GM12878 (cell line): ENCODE measurements at regions not wholly inside any gene's neighbourhood (a gene's known extent, or its start where the extent isn't known, plus 50 kb on each side); places are given as distances from the start of the nearest gene placed in this dataset.

Experiments
- ATAC-seq: fragments of 200-7000 bp; cut with Tn5 transposase; 3 replicates; pipeline ENCODE4 v1.9.1; 2020; ENCODE audit warnings: mild to moderate bottlenecking, moderate library complexity
- BruUV-seq: library from RNA; stranded (reverse); fragments of 400-500 nt; replicated peaks from 2 replicates; lab custom pipeline; 2021; lab: Mats Ljungman, UMichigan
- CTCF ChIA-PET: fragments of 300-600 bp; sonication (Branson Sonifier 250); formaldehyde crosslinking; extraction: SDS; loops from one replicate; lab custom pipeline; 2021; ENCODE audit warnings: inconsistent platforms; lab: Yijun Ruan, JAX
- POLR2A ChIA-PET: fragments of 350-600 bp; formaldehyde crosslinking; extraction: SDS; loops from one replicate; lab custom pipeline; 2021; ENCODE audit warnings: inconsistent platforms; lab: Charles Lee
- RAD21 ChIA-PET: fragments of 300-600 bp; sonication (Branson Sonifier 250); formaldehyde crosslinking; loops from one replicate; lab custom pipeline; 2023; ENCODE audit warnings: antibody characterized with exemption; ENCODE audit not compliant: unreplicated experiment; lab: Charles Lee
- SMC1A ChIA-PET: fragments of 300-600 bp; sonication (Branson Sonifier 250); formaldehyde crosslinking; loops from one replicate; lab custom pipeline; 2023; ENCODE audit not compliant: unreplicated experiment, uncharacterized antibody; lab: Charles Lee
- DNase-seq: peaks from one replicate; pipeline ENCODE4 v3.0.0-alpha.2; 2011; ENCODE audit warnings: low read depth, low spot score
- FAIRE-seq: peaks from 3 replicates; lab custom pipeline; 2011; peaks lifted over from hg19 to GRCh38; lab: Jason Lieb, UNC
- H2AFZ ChIP-seq: 2 replicates; pipeline ENCODE4 v1.6.0; 2011; ENCODE audit warnings: low read depth, low read length, control low read depth; ENCODE audit not compliant: control insufficient read depth
- H3K27ac ChIP-seq: 2 replicates; pipeline ENCODE4 v1.5.1; 2011; ENCODE audit warnings: control low read depth; ENCODE audit not compliant: control insufficient read depth, insufficient read depth
- H3K27me3 ChIP-seq, 2 experiments: replicated peaks in 1 of 2; 2 replicates each; pipeline versions ENCODE4 v1.6.0 to v1.6.1; 2011; ENCODE audit warnings: low read length in 1 of 2; ENCODE audit not compliant: control insufficient read depth in 2 of 2, insufficient read depth in 2 of 2
- H3K36me3 ChIP-seq, 2 experiments: 2 replicates each; pipeline ENCODE4 v1.5.1; 2011; ENCODE audit warnings: low read length in 1 of 2; ENCODE audit not compliant: control insufficient read depth in 2 of 2, insufficient read depth in 2 of 2
- H3K4me1 ChIP-seq: 2 replicates; pipeline ENCODE4 v1.6.1; 2011; ENCODE audit warnings: mild to moderate bottlenecking, low read length, moderate library complexity, mixed read lengths; ENCODE audit not compliant: control insufficient read depth, insufficient read depth
- H3K4me2 ChIP-seq: 2 replicates; pipeline ENCODE4 v1.6.0; 2011; ENCODE audit warnings: control low read depth; ENCODE audit not compliant: control insufficient read depth, insufficient read depth
- H3K4me3 ChIP-seq: fragments of 200-600 bp; sonication (generic); 2 replicates; pipeline ENCODE4 v1.5.1; 2016
- H3K79me2 ChIP-seq: 2 replicates; pipeline ENCODE4 v1.6.0; 2011; ENCODE audit warnings: low read length; ENCODE audit not compliant: control insufficient read depth, insufficient read depth
- H3K9ac ChIP-seq: 2 replicates; pipeline ENCODE4 v1.8.0; 2011; ENCODE audit warnings: low read length, control low read depth, mixed read lengths; ENCODE audit not compliant: control insufficient read depth, insufficient read depth
- H3K9me3 ChIP-seq: replicated peaks from 3 replicates; pipeline ENCODE4 v1.5.1; 2011; ENCODE audit warnings: mild to moderate bottlenecking, low read length; ENCODE audit not compliant: control insufficient read depth, insufficient read depth
- H4K20me1 ChIP-seq: 2 replicates; pipeline ENCODE4 v1.6.0; 2011; ENCODE audit not compliant: control insufficient read depth, insufficient read depth
- BHLHE40 ChIP-seq, 2 experiments: fragments of 450-650 bp in 1 of 2; IDR thresholded peaks; 2 replicates each; pipeline ENCODE4 v1.6.1; 2011 to 2017; ENCODE audit warnings: low read depth in 2 of 2, borderline replicate concordance in 1 of 2, improper control_type of control experiment in 1 of 2, low read length in 1 of 2, mild to moderate bottlenecking in 1 of 2
- CBFB ChIP-seq: IDR thresholded peaks from 2 replicates; pipeline ENCODE4 v1.6.1; 2016; ENCODE audit warnings: antibody characterized with exemption, low read depth
- CBX5 ChIP-seq: sonication (generic); IDR thresholded peaks from 2 replicates; pipeline ENCODE4 v1.6.1; 2016; ENCODE audit warnings: low read depth, moderate library complexity, mild to moderate bottlenecking, inconsistent platforms
- CHD4 ChIP-seq: fragments of 200-600 bp; sonication (generic); IDR thresholded peaks from 2 replicates; pipeline ENCODE4 v1.6.1; 2016; ENCODE audit warnings: mild to moderate bottlenecking
- CTCF ChIP-seq, 3 experiments: IDR thresholded peaks in 2 of 3; conservative IDR thresholded peaks in 1 of 3; 2 replicates each; pipeline ENCODE4 v1.5.1; 2011; ENCODE audit warnings: low read depth in 3 of 3, low read length in 3 of 3, mild to moderate bottlenecking in 3 of 3, control low read depth in 2 of 3, moderate library complexity in 2 of 3, inconsistent platforms in 1 of 3, mixed read lengths in 1 of 3; ENCODE audit not compliant: control insufficient read depth in 2 of 3, insufficient read depth in 1 of 3; ENCODE audit errors: extremely low read depth in 1 of 3
- FOXM1 ChIP-seq: IDR thresholded peaks from 2 replicates; pipeline ENCODE4 v1.6.1; 2012; ENCODE audit warnings: low read depth, mild to moderate bottlenecking, inconsistent platforms, low read length, moderate library complexity
- HDGF ChIP-seq: fragments of 450-650 bp; IDR thresholded peaks from 2 replicates; pipeline ENCODE4 v1.6.1; 2016; ENCODE audit warnings: antibody characterized with exemption
- MLLT1 ChIP-seq: fragments of 450-650 bp; IDR thresholded peaks from 2 replicates; pipeline ENCODE4 v1.6.1; 2016; ENCODE audit warnings: mild to moderate bottlenecking
- MXI1 ChIP-seq: fragments of 150-350 bp; IDR thresholded peaks from 2 replicates; pipeline ENCODE4 v1.6.1; 2011; ENCODE audit warnings: low read depth, mild to moderate bottlenecking, inconsistent platforms, low read length, improper control_type of control experiment
- MYB ChIP-seq: fragments of 150-350 bp; IDR thresholded peaks from 2 replicates; pipeline ENCODE4 v1.6.1; 2014; ENCODE audit warnings: mild to moderate bottlenecking, low read depth, low read length, borderline replicate concordance
- NFYA ChIP-seq: IDR thresholded peaks from 2 replicates; pipeline ENCODE4 v1.6.1; 2011; ENCODE audit warnings: low read depth, mild to moderate bottlenecking, low read length, improper control_type of control experiment, borderline replicate concordance
- PML ChIP-seq: IDR thresholded peaks from 2 replicates; pipeline ENCODE4 v1.6.1; 2012; ENCODE audit warnings: low read length, inconsistent platforms
- POLR2A ChIP-seq: IDR thresholded peaks from 2 replicates; pipeline ENCODE4 v1.6.1; 2011; ENCODE audit warnings: low read depth, mild to moderate bottlenecking, low read length
- SP1 ChIP-seq: IDR thresholded peaks from one replicate; pipeline ENCODE4 v1.6.1; 2011; ENCODE audit warnings: low read depth, low read length
- ZBED1 ChIP-seq: IDR thresholded peaks from 2 replicates; pipeline ENCODE4 v1.6.1; 2016; ENCODE audit warnings: borderline replicate concordance
- ZSCAN29 ChIP-seq: fragments of 450-650 bp; IDR thresholded peaks from 2 replicates; pipeline ENCODE4 v1.6.1; 2017; ENCODE audit warnings: mild to moderate bottlenecking, moderate library complexity
- WGBS: methylation state at CpG from one replicate; pipeline ENCODE4 v1.1.6; 2016; ENCODE audit warnings: low lambda C conversion rate; ENCODE audit not compliant: insufficient replicate concordance, insufficient coverage; ENCODE audit errors: missing lambda C conversion rate; 5-methylcytosine and 5-hydroxymethylcytosine counted together
- in situ Hi-C: fragments of 300-500 bp; cut with MboI; formaldehyde crosslinking; loops from 9 replicates; pipeline ENCODE4 v1.14.3; 2018; ENCODE audit warnings: mixed read lengths
- intact Hi-C: fragments of 100-400 bp; cut with micrococcal nuclease; formaldehyde crosslinking; loops from one replicate; pipeline ENCODE4 v1.14.2; 2022; ENCODE audit not compliant: unreplicated experiment

- BruUV-seq: no TSS peak
- ChIA-PET RAD21 (no interaction called here), SMC1A (interaction anchor here (1.2 kb wide), 1 partner anchor 116 kb away, joined by 3 read pairs; no protein-coding TSS in a partner anchor), CTCF (interaction anchor here (0.7 kb wide), 1 partner anchor 125 kb away, joined by 3 read pairs; no protein-coding TSS in a partner anchor), POLR2A (no interaction called here)
- DNase-seq (no peak), FAIRE-seq (no peak), ATAC-seq (no peak)
- Histone ChIP-seq H3K79me2 (no peaks in the 10 kb centered on the region), H2AFZ (no peak overlapping the region), H3K9ac (no peak overlapping the region), H3K9me3 (no peaks in the 10 kb centered on the region; the same call in 2 of the 3 replicates), H3K27me3 (no peaks in the 10 kb centered on the region), H3K4me3 (no peak overlapping the region), H3K4me1 (no peaks in the 10 kb centered on the region), H3K4me2 (no peak overlapping the region), H3K36me3 (no peaks in the 10 kb centered on the region), H4K20me1 (no peaks in the 10 kb centered on the region), H3K27ac (no peak overlapping the region)
- intact Hi-C loops: no loop called here
- in situ Hi-C loops: no loop called here
- WGBS: 47% methylated on average over 6 of the region's 6 CpGs
- TF ChIP-seq SP1 (no peak), NFYA (no peak), ZBED1 (no peak), FOXM1 (no peak), CHD4 (no peak), POLR2A (no peak), ZSCAN29 (no peak), MXI1 (no peak), BHLHE40 (IDR thresholded peaks at IDR 0.05; ENCODE audit: borderline replicate concordance in 1 of 2, low read depth in 2 of 2, low read length in 1 of 2) (no peak), CBFB (no peak), HDGF (no peak), CTCF (IDR thresholded peaks at IDR 0.05 in 2 of 3, conservative IDR thresholded peaks at IDR 0.05 in 1 of 3; ENCODE audit: control insufficient read depth in 2 of 3, extremely low read depth in 1 of 3, insufficient read depth in 1 of 3, low read depth in 3 of 3, low read length in 3 of 3) (no peak), CBX5 (no peak), PML (no peak), MLLT1 (no peak), MYB (no peak)
Measured at GRCh38 chr5:113804943-113805342, 291.4 kb downstream of the YTHDC2 start.
